Breast epithelium (tissue), 4 donors: ENCODE measurements at regions not wholly inside any gene's neighbourhood (a gene's known extent, or its start where the extent isn't known, plus 50 kb on each side); places are given as distances from the start of the nearest gene placed in this dataset.

Source experiments
- DNase-seq, 2 donors: peaks; one replicate each; pipeline ENCODE4 v3.0.0-alpha.2; 2019; ENCODE audit warnings: low spot score in 2 of 2
- H3K27ac ChIP-seq, 2 donors: fragments of 200-600 bp; sonication (generic) in 1 of 2; one replicate each; pipeline ENCODE4 v1.5.1; 2016 to 2019; ENCODE audit warnings: mild to moderate bottlenecking in 1 of 2
- H3K27me3 ChIP-seq, 2 donors: fragments of 200-600 bp; sonication (generic) in 1 of 2; one replicate each; pipeline versions ENCODE4 v1.5.1 to v1.6.0; 2017 to 2019; ENCODE audit warnings: control low read depth in 1 of 2, mild to moderate bottlenecking in 1 of 2
- H3K36me3 ChIP-seq: fragments of 200-600 bp; one replicate; pipeline ENCODE4 v1.5.1; 2019
- H3K4me1 ChIP-seq, 2 donors: fragments of 200-600 bp; sonication (generic); one replicate each; pipeline ENCODE4 v1.5.1; 2016 to 2019; ENCODE audit warnings: control low read depth in 1 of 2
- H3K4me3 ChIP-seq, 3 donors: fragments of 200-600 bp; sonication (generic); 1 replicate in 2 of 3; 2 replicates in 1 of 3; pipeline ENCODE4 v1.5.1; 2016 to 2019; ENCODE audit warnings: mild to moderate bottlenecking in 3 of 3, moderate library complexity in 2 of 3
- H3K9me3 ChIP-seq, 2 donors: fragments of 200-600 bp; sonication (generic) in 1 of 2; one replicate each; pipeline ENCODE4 v1.5.1; 2016 to 2019; ENCODE audit warnings: control low read depth in 1 of 2
- CTCF ChIP-seq, 3 donors: fragments of 450-650 bp; IDR thresholded peaks; one replicate each; pipeline ENCODE4 v1.5.1; 2016 to 2017; ENCODE audit warnings: antibody characterized with exemption in 3 of 3, mild to moderate bottlenecking in 3 of 3, moderate library complexity in 3 of 3
- POLR2A ChIP-seq: fragments of 450-650 bp; IDR thresholded peaks from one replicate; pipeline ENCODE4 v1.6.1; 2016; ENCODE audit warnings: antibody characterized with exemption, mild to moderate bottlenecking, moderate library complexity
- POLR2AphosphoS5 ChIP-seq, 3 donors: sonication (generic); formaldehyde crosslinking; IDR thresholded peaks; one replicate each; pipeline ENCODE4 v1.6.1; 2017; ENCODE audit warnings: antibody characterized with exemption in 3 of 3
- intact Hi-C: fragments of 100-400 bp; cut with DNase I; formaldehyde crosslinking; loops from one replicate; pipeline ENCODE4 v1.15.1; 2023; ENCODE audit warnings: low total_unique reads

GRCh38 chr10:10589540-10590303, 427.9 kb upstream of the CELF2 start:
- Histone ChIP-seq H3K27ac (no peak overlapping the region), H3K4me1 (no peaks in the 10 kb centered on the region), H3K4me3 (no peak overlapping the region), H3K27me3 (no peaks in the 10 kb centered on the region), H3K9me3 (no peaks in the 10 kb centered on the region), H3K36me3 (no peaks in the 10 kb centered on the region)
- no peak for TF ChIP-seq POLR2AphosphoS5 (IDR thresholded peaks at IDR 0.05)
- no peak for TF ChIP-seq CTCF (IDR thresholded peaks at IDR 0.05)
- TF ChIP-seq POLR2A = no peak
- intact Hi-C loops = loop anchor here (1.0 kb wide), 1 partner anchor 20 kb away; no protein-coding TSS in a partner anchor
- no peak for DNase-seq

GRCh38 chr10:10591715-10592341, 425.8 kb upstream of the CELF2 start:
- no peaks in the 10 kb centered on the region for H3K27me3 ChIP-seq
- TF ChIP-seq POLR2AphosphoS5 (IDR thresholded peaks at IDR 0.05) (no peak), CTCF (IDR thresholded peaks at IDR 0.05) (no peak), POLR2A (no peak)
- H3K4me1 ChIP-seq = no peaks in the 10 kb centered on the region
- peak overlapping the region in 1 of 2 donors; percentile 52 for H3K27ac ChIP-seq
- H3K9me3 ChIP-seq = no peaks in the 10 kb centered on the region
- intact Hi-C loops = no loop called here
- H3K4me3 ChIP-seq = no peak overlapping the region
- no peak for DNase-seq
- no peaks in the 10 kb centered on the region for H3K36me3 ChIP-seq

GRCh38 chr10:10596256-10596655, 421.4 kb upstream of the CELF2 start:
- Histone ChIP-seq H3K27me3 (no peaks in the 10 kb centered on the region), H3K4me3 (no peak overlapping the region), H3K36me3 (no peaks in the 10 kb centered on the region), H3K9me3 (no peaks in the 10 kb centered on the region), H3K4me1 (no peaks in the 10 kb centered on the region), H3K27ac (no peak overlapping the region)
- TF ChIP-seq POLR2AphosphoS5 (IDR thresholded peaks at IDR 0.05) = no peak
- TF ChIP-seq POLR2A = no peak
- TF ChIP-seq CTCF (IDR thresholded peaks at IDR 0.05) = no peak
- intact Hi-C loops = no loop called here
- DNase-seq = no peak

- Histone ChIP-seq H3K27ac (no peak overlapping the region), H3K36me3 (no peaks in the 10 kb centered on the region), H3K4me3 (no peak overlapping the region), H3K9me3 (no peaks in the 10 kb centered on the region), H3K4me1 (no peaks in the 10 kb centered on the region), H3K27me3 (no peaks in the 10 kb centered on the region)
- intact Hi-C loops = no loop called here
- no peak for DNase-seq
- no peak for TF ChIP-seq POLR2AphosphoS5 (IDR thresholded peaks at IDR 0.05)
- no peak for TF ChIP-seq POLR2A
- no peak for TF ChIP-seq CTCF (IDR thresholded peaks at IDR 0.05)
Observed at GRCh38 chr10:10598297-10598696, 419.4 kb upstream of the CELF2 start.

- DNase-seq = no peak
- no peaks in the 10 kb centered on the region for H3K36me3 ChIP-seq
- no peaks in the 10 kb centered on the region for H3K27me3 ChIP-seq
- H3K4me3 ChIP-seq = no peak overlapping the region
- intact Hi-C loops = no loop called here
- TF ChIP-seq POLR2A = no peak
- H3K4me1 ChIP-seq = no peaks in the 10 kb centered on the region
- H3K27ac ChIP-seq = no peak overlapping the region
- H3K9me3 ChIP-seq = no peaks in the 10 kb centered on the region
Observed at GRCh38 chr10:10600004-10600403, 417.7 kb upstream of the CELF2 start.
